Fibroblast of lung (primary cell): ENCODE measurements at regions not wholly inside any gene's neighbourhood (a gene's known extent, or its start where the extent isn't known, plus 50 kb on each side); places are given as distances from the start of the nearest gene placed in this dataset.

ENCODE experiments used
- EZH2 ChIP-seq: IDR thresholded peaks from 2 replicates; pipeline ENCODE4 v1.5.1; 2012; ENCODE audit warnings: low read length, control low read depth, mild to moderate bottlenecking; ENCODE audit errors: missing control alignments
- TF ChIP-seq, protein P1 (sequence below), 2 donors: IDR thresholded peaks in 1 of 2; conservative IDR thresholded peaks in 1 of 2; 1 replicate in 1 of 2; 2 replicates in 1 of 2; pipeline ENCODE4 v1.5.1; 2011 to 2012; ENCODE audit warnings: low read length in 2 of 2, control low read depth in 1 of 2, inconsistent platforms in 1 of 2, low read depth in 1 of 2, mild to moderate bottlenecking in 1 of 2

DNA sequence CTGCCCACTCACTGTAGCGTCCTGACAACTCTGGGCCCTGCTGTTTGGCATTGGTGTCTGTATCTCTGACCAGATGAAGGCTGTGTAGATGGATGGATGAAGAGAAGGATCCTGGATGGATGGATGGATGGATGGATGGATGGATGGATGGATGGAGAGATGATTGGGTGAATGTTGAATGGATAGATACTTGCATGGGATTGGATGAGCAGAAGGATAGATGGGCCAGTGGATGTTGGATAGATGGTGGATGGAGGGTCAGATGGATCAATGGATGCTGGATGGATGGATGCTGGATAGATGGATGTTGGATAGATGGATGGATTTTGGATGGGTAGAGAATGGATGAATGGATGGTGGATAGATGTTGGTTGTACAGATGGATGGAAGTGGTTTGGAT lies 179.6 kb upstream of the GSE1 start:
- TF ChIP-seq, protein P1, sequence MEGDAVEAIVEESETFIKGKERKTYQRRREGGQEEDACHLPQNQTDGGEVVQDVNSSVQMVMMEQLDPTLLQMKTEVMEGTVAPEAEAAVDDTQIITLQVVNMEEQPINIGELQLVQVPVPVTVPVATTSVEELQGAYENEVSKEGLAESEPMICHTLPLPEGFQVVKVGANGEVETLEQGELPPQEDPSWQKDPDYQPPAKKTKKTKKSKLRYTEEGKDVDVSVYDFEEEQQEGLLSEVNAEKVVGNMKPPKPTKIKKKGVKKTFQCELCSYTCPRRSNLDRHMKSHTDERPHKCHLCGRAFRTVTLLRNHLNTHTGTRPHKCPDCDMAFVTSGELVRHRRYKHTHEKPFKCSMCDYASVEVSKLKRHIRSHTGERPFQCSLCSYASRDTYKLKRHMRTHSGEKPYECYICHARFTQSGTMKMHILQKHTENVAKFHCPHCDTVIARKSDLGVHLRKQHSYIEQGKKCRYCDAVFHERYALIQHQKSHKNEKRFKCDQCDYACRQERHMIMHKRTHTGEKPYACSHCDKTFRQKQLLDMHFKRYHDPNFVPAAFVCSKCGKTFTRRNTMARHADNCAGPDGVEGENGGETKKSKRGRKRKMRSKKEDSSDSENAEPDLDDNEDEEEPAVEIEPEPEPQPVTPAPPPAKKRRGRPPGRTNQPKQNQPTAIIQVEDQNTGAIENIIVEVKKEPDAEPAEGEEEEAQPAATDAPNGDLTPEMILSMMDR (conservative IDR thresholded peaks at IDR 0.05 in 1 of 2, IDR thresholded peaks at IDR 0.05 in 1 of 2; ENCODE audit: low read depth in 1 of 2, low read length in 2 of 2), result no peak
- TF ChIP-seq EZH2, result no peak
